H1 (cell line): ENCODE measurements at regions not wholly inside any gene's neighbourhood (a gene's known extent, or its start where the extent isn't known, plus 50 kb on each side); places are given as distances from the start of the nearest gene placed in this dataset.

Source experiments
- CTCF ChIA-PET: fragments of 300-600 bp; sonication (Branson Sonifier 250); formaldehyde crosslinking; loops from one replicate; lab custom pipeline; 2021; ENCODE audit not compliant: partially characterized antibody; lab: Charles Lee
- POLR2A ChIA-PET: fragments of 300-600 bp; sonication (Branson Sonifier 250); formaldehyde crosslinking; loops from one replicate; lab custom pipeline; 2021; ENCODE audit warnings: inconsistent platforms; ENCODE audit not compliant: partially characterized antibody; lab: Charles Lee
- DNase-seq, 2 experiments: peaks; one replicate each; pipeline versions ENCODE4 v3.0.0 to v3.0.0-alpha.2; 2010 to 2022; ENCODE audit warnings: low spot score in 2 of 2, low read depth in 1 of 2, mixed read lengths in 1 of 2
- FAIRE-seq: peaks from 2 replicates; lab custom pipeline; 2011; peaks lifted over from hg19 to GRCh38; lab: Jason Lieb, UNC
- H2AFZ ChIP-seq: 2 replicates; pipeline ENCODE4 v1.8.1; 2012; ENCODE audit warnings: low read length, inconsistent platforms
- H2AK5ac ChIP-seq: 2 replicates; pipeline ENCODE4 v1.6.1; 2013; ENCODE audit warnings: low read depth, low read length
- H2BK120ac ChIP-seq: replicated peaks from 2 replicates; pipeline ENCODE3; 2013; ENCODE audit warnings: low read depth, low read length, inconsistent platforms
- H2BK12ac ChIP-seq: 2 replicates; pipeline ENCODE4 v1.6.1; 2013; ENCODE audit warnings: low read depth, low read length
- H2BK15ac ChIP-seq: 2 replicates; pipeline ENCODE4 v1.6.1; 2013; ENCODE audit warnings: low read length
- H2BK20ac ChIP-seq: 2 replicates; pipeline ENCODE4 v1.6.1; 2013; ENCODE audit warnings: low read length
- H2BK5ac ChIP-seq: 2 replicates; pipeline ENCODE4 v1.6.1; 2013; ENCODE audit warnings: low read depth, low read length
- H3K14ac ChIP-seq: 2 replicates; pipeline ENCODE4 v1.6.1; 2013; ENCODE audit warnings: inconsistent platforms; ENCODE audit not compliant: insufficient read length
- H3K18ac ChIP-seq: 2 replicates; pipeline ENCODE4 v1.6.1; 2013; ENCODE audit warnings: low read length; ENCODE audit errors: extremely low read depth
- H3K23ac ChIP-seq: 2 replicates; pipeline ENCODE4 v1.6.1; 2013; ENCODE audit warnings: inconsistent platforms; ENCODE audit not compliant: insufficient read length
- H3K23me2 ChIP-seq: 2 replicates; pipeline ENCODE4 v1.6.1; 2013; ENCODE audit warnings: low read depth, low read length
- H3K27ac ChIP-seq: 2 replicates; pipeline ENCODE4 v1.6.1; 2011; ENCODE audit warnings: low read depth, low read length, inconsistent platforms
- H3K27me3 ChIP-seq, 4 experiments: replicated peaks in 1 of 4; 1 replicate in 1 of 4; 2 replicates in 3 of 4; pipeline versions ENCODE4 v1.6.1 to v1.8.1; 2011 to 2013; ENCODE audit warnings: low read length in 3 of 4, mild to moderate bottlenecking in 3 of 4, inconsistent platforms in 2 of 4, mixed read lengths in 2 of 4, moderate library complexity in 1 of 4; ENCODE audit not compliant: control insufficient read depth in 3 of 4, insufficient read depth in 3 of 4; ENCODE audit errors: extremely low read depth in 1 of 4
- H3K36me3 ChIP-seq, 4 experiments: 2 replicates each; pipeline versions ENCODE4 v1.6.1 to v1.8.1; 2011 to 2013; ENCODE audit warnings: mild to moderate bottlenecking in 4 of 4, low read length in 3 of 4, moderate library complexity in 2 of 4, control low read depth in 1 of 4, inconsistent platforms in 1 of 4; ENCODE audit not compliant: insufficient read depth in 4 of 4, control insufficient read depth in 2 of 4
- H3K4ac ChIP-seq: replicated peaks from 2 replicates; pipeline ENCODE3; 2013; ENCODE audit warnings: low read length, low read depth, mixed read lengths, inconsistent platforms; ENCODE audit not compliant: insufficient read length
- H3K4me1 ChIP-seq, 4 experiments: replicated peaks in 1 of 4; 1 replicate in 1 of 4; 2 replicates in 3 of 4; pipeline versions ENCODE4 v1.6.1 to v1.8.1; 2011 to 2013; ENCODE audit warnings: low read length in 3 of 4, inconsistent platforms in 2 of 4, mixed read lengths in 1 of 4; ENCODE audit not compliant: insufficient read depth in 4 of 4, control insufficient read depth in 3 of 4
- H3K4me2 ChIP-seq, 2 experiments: 2 replicates each; pipeline versions ENCODE4 v1.6.1 to v1.8.1; 2011 to 2013; ENCODE audit warnings: low read depth in 2 of 2, low read length in 2 of 2, control low read depth in 1 of 2, inconsistent platforms in 1 of 2, mild to moderate bottlenecking in 1 of 2; ENCODE audit not compliant: insufficient read depth in 1 of 2
- H3K4me3 ChIP-seq, 4 experiments: fragments of 200-600, 300-600 bp in 1 of 4; sonication (generic), shearing (Covaris generic), sonication (Bioruptor Twin) in 1 of 4; 2 replicates each; pipeline versions ENCODE4 v1.5.1 to v1.8.1; 2011 to 2016; ENCODE audit warnings: low read length in 4 of 4, low read depth in 3 of 4, control low read depth in 2 of 4, inconsistent platforms in 2 of 4, mild to moderate bottlenecking in 2 of 4, mixed read lengths in 1 of 4, moderate library complexity in 1 of 4; ENCODE audit not compliant: insufficient read depth in 2 of 4; ENCODE audit errors: extremely low read depth in 1 of 4
- H3K56ac ChIP-seq: replicated peaks from 2 replicates; pipeline ENCODE3; 2013; ENCODE audit warnings: low read depth, mild to moderate bottlenecking, mixed read lengths, low read length, inconsistent platforms; ENCODE audit not compliant: insufficient read length
- H3K79me1 ChIP-seq: 2 replicates; pipeline ENCODE4 v1.6.1; 2013; ENCODE audit warnings: low read depth, low read length, control low read depth
- H3K79me2 ChIP-seq, 2 experiments: 2 replicates each; pipeline versions ENCODE4 v1.6.1 to v1.8.1; 2012 to 2013; ENCODE audit warnings: low read length in 2 of 2, mild to moderate bottlenecking in 2 of 2, inconsistent platforms in 1 of 2; ENCODE audit not compliant: insufficient read depth in 2 of 2, control insufficient read depth in 1 of 2
- H3K9ac ChIP-seq, 4 experiments: replicated peaks in 1 of 4; 1 replicate in 1 of 4; 2 replicates in 3 of 4; pipeline versions ENCODE4 v1.6.1 to v1.8.1; 2011 to 2013; ENCODE audit warnings: low read depth in 3 of 4, low read length in 3 of 4, control low read depth in 2 of 4, mild to moderate bottlenecking in 2 of 4, moderate library complexity in 2 of 4, inconsistent platforms in 1 of 4; ENCODE audit errors: extremely low read depth in 1 of 4
- H3K9me3 ChIP-seq, 2 experiments: 2 replicates each; pipeline versions ENCODE4 v1.6.1 to v1.8.1; 2012 to 2013; ENCODE audit warnings: mild to moderate bottlenecking in 2 of 2, moderate library complexity in 2 of 2, control low read depth in 1 of 2, inconsistent platforms in 1 of 2, low read depth in 1 of 2, low read length in 1 of 2, mixed read lengths in 1 of 2; ENCODE audit not compliant: insufficient read depth in 2 of 2
- H4K20me1 ChIP-seq, 2 experiments: replicated peaks in 1 of 2; 2 replicates each; pipeline versions ENCODE3 to v1.8.1; 2011 to 2013; ENCODE audit warnings: inconsistent platforms in 2 of 2, low read length in 2 of 2, mild to moderate bottlenecking in 1 of 2; ENCODE audit not compliant: insufficient read depth in 2 of 2, control insufficient read depth in 1 of 2
- H4K5ac ChIP-seq: 2 replicates; pipeline ENCODE4 v1.6.1; 2013; ENCODE audit warnings: low read length, low read depth, mixed read lengths, inconsistent platforms; ENCODE audit not compliant: insufficient read length
- H4K8ac ChIP-seq: 2 replicates; pipeline ENCODE4 v1.8.0; 2013; ENCODE audit warnings: mild to moderate bottlenecking, moderate library complexity, low read length, inconsistent platforms; ENCODE audit not compliant: insufficient read depth; ENCODE audit errors: extremely low read depth
- H4K91ac ChIP-seq: replicated peaks from 2 replicates; pipeline ENCODE3; 2013; ENCODE audit warnings: low read length, mixed read lengths, inconsistent platforms; ENCODE audit not compliant: insufficient read length
- EP300 ChIP-seq, 2 experiments: IDR thresholded peaks; 1 replicate in 1 of 2; 2 replicates in 1 of 2; pipeline ENCODE4 v1.6.1; 2011 to 2012; ENCODE audit warnings: low read depth in 2 of 2, low read length in 2 of 2, mild to moderate bottlenecking in 2 of 2, borderline replicate concordance in 1 of 2, inconsistent platforms in 1 of 2, moderate library complexity in 1 of 2
- HDAC2 ChIP-seq, 2 experiments: fragments of 300-600 bp in 1 of 2; sonication (generic) in 1 of 2; IDR thresholded peaks; 2 replicates each; pipeline ENCODE4 v1.6.1; 2011 to 2012; ENCODE audit warnings: low read depth in 2 of 2, low read length in 2 of 2, mild to moderate bottlenecking in 2 of 2, moderate library complexity in 2 of 2, borderline replicate concordance in 1 of 2, inconsistent platforms in 1 of 2
- JUND ChIP-seq: IDR thresholded peaks from 2 replicates; pipeline ENCODE4 v1.6.1; 2011; ENCODE audit warnings: mild to moderate bottlenecking, improper control_type of control experiment, low read length
- TBP ChIP-seq: IDR thresholded peaks from 2 replicates; pipeline ENCODE4 v1.6.1; 2011; ENCODE audit warnings: low read depth, low read length, improper control_type of control experiment
- WGBS, 2 experiments: shearing (Covaris generic) in 1 of 2; methylation state at CpG; one replicate each; pipeline versions ENCODE4 v1.1.6 to v1.1.7; 2013 to 2015; ENCODE audit warnings: low lambda C conversion rate in 2 of 2, mixed read lengths in 2 of 2, inconsistent platforms in 1 of 2, low coverage in 1 of 2, missing lambda C conversion rate in 1 of 2; ENCODE audit not compliant: insufficient replicate concordance in 2 of 2, insufficient coverage in 1 of 2, insufficient read length in 1 of 2; ENCODE audit errors: extremely low coverage in 1 of 2, missing lambda C conversion rate in 1 of 2; 5-methylcytosine and 5-hydroxymethylcytosine counted together

GRCh38 chr21:28489162-28489561 lies 503.5 kb downstream of the LTN1 start:
- Histone ChIP-seq H3K14ac (no peak overlapping the region), H3K56ac (no peak overlapping the region), H3K4ac (no peak overlapping the region), H3K4me1 (no peaks in the 10 kb centered on the region), H2BK12ac (no peak overlapping the region), H4K5ac (no peak overlapping the region), H2BK15ac (no peak overlapping the region), H3K4me2 (no peak overlapping the region), H2BK20ac (no peak overlapping the region), H3K23me2 (no peaks in the 10 kb centered on the region), H3K36me3 (no peaks in the 10 kb centered on the region), H3K4me3 (no peak overlapping the region), H2AK5ac (no peak overlapping the region), H3K79me1 (no peaks in the 10 kb centered on the region), H3K27me3 (no peaks in the 10 kb centered on the region), H4K8ac (no peak overlapping the region), H2BK5ac (no peak overlapping the region), H2BK120ac (no peak overlapping the region), H4K91ac (no peak overlapping the region), H3K79me2 (no peaks in the 10 kb centered on the region), H3K23ac (no peak overlapping the region), H3K9ac (no peak overlapping the region), H4K20me1 (no peaks in the 10 kb centered on the region), H3K27ac (no peak overlapping the region), H3K18ac (no peak overlapping the region), H2AFZ (no peak overlapping the region), H3K9me3 (no peaks in the 10 kb centered on the region)
- CTCF ChIA-PET: interaction anchor here (0.9 to 1.3 kb wide), 2 partner anchors 28 to 29 kb away, joined by 3 to 4 read pairs; no protein-coding TSS in a partner anchor
- DNase-seq (no peak), FAIRE-seq (no peak)
- WGBS, 2 experiments: 80% methylated on average over 7 of the region's 7 CpGs; no CpG with 5 or more reads in 1 of the 2 experiments
- POLR2A ChIA-PET: no interaction called here
- TF ChIP-seq EP300 (IDR thresholded peaks at IDR 0.05; ENCODE audit: borderline replicate concordance in 1 of 2, low read depth in 2 of 2, low read length in 2 of 2): no peak
- TF ChIP-seq TBP: no peak
- TF ChIP-seq HDAC2 (IDR thresholded peaks at IDR 0.05; ENCODE audit: borderline replicate concordance in 1 of 2, low read depth in 2 of 2, low read length in 2 of 2): no peak
- TF ChIP-seq JUND: no peak
